Stimulated activated memory B cell treated with anti-CD40 and anti-IgM and Interleukin-4, amounts not matched to agents 10 μg/mL and 1 μg/mL and 100 μg/mL, for 72 hours (primary cell): ENCODE measurements at regions not wholly inside any gene's neighbourhood (a gene's known extent, or its start where the extent isn't known, plus 50 kb on each side); places are given as distances from the start of the nearest gene placed in this dataset.
"Not testable (repeated sequence)": the region's sequence is repeated elsewhere in the genome, so short reads cannot be mapped to it uniquely, and the experiment has no call there.

Experiments used
- ATAC-seq: fragments of 150-1000 bp; cut with Tn5 transposase; 2 replicates; pipeline ENCODE4 v1.10.0; 2021
- H3K27ac Mint-ChIP-seq: one replicate; pipeline ENCODE4 v1.8.0; 2022; ENCODE audit warnings: mild to moderate bottlenecking, mixed read lengths
- H3K27me3 Mint-ChIP-seq: one replicate; pipeline ENCODE4 v1.8.0; 2022; ENCODE audit warnings: mixed read lengths
- H3K36me3 Mint-ChIP-seq: one replicate; pipeline ENCODE4 v1.8.0; 2022; ENCODE audit warnings: mixed read lengths
- H3K4me1 Mint-ChIP-seq: one replicate; pipeline ENCODE4 v1.8.0; 2022; ENCODE audit warnings: mixed read lengths
- H3K4me3 Mint-ChIP-seq: one replicate; pipeline ENCODE4 v1.8.0; 2022; ENCODE audit warnings: mild to moderate bottlenecking, moderate library complexity, mixed read lengths
- H3K9me3 Mint-ChIP-seq: one replicate; pipeline ENCODE4 v1.8.0; 2022; ENCODE audit warnings: mixed read lengths

GRCh38 chr18:1846640-1847039, 724.7 kb downstream of the METTL4 start:
- H3K27me3 Mint-ChIP-seq, result no peaks in the 10 kb centered on the region
- ATAC-seq, result no peak

GRCh38 chr18:1848716-1849115, 722.6 kb downstream of the METTL4 start:
- Mint-ChIP-seq H3K36me3 (no peaks in the 10 kb centered on the region), H3K27me3 (no peaks in the 10 kb centered on the region), H3K9me3 (peaks cover 6% of the 10 kb centered on the region), H3K4me3 (no peak overlapping the region), H3K27ac (no peak overlapping the region), H3K4me1 (no peaks in the 10 kb centered on the region)
- ATAC-seq, result no peak

More at GRCh38 chr18:1846640-1847039, 724.7 kb downstream of the METTL4 start:
- Mint-ChIP-seq H3K27ac (no peak overlapping the region), H3K9me3 (peaks cover 6% of the 10 kb centered on the region), H3K4me1 (no peaks in the 10 kb centered on the region), H3K36me3 (no peaks in the 10 kb centered on the region), H3K4me3 (no peak overlapping the region)

GRCh38 chr18:1849386-1849785, 721.9 kb downstream of the METTL4 start:
- no peak for ATAC-seq
- Mint-ChIP-seq H3K36me3 (no peaks in the 10 kb centered on the region), H3K4me3 (no peak overlapping the region), H3K27me3 (no peaks in the 10 kb centered on the region), H3K27ac (no peak overlapping the region), H3K4me1 (no peaks in the 10 kb centered on the region), H3K9me3 (peaks cover 4% of the 10 kb centered on the region)

GRCh38 chr18:1857281-1857680, 714.0 kb downstream of the METTL4 start:
- ATAC-seq, H3K36me3 Mint-ChIP-seq, H3K27ac Mint-ChIP-seq, H3K4me1 Mint-ChIP-seq, H3K4me3 Mint-ChIP-seq, H3K9me3 Mint-ChIP-seq, H3K27me3 Mint-ChIP-seq: not testable (repeated sequence)

GRCh38 chr18:1861473-1861872, 709.8 kb downstream of the METTL4 start:
- Mint-ChIP-seq H3K27ac (no peak overlapping the region), H3K4me1 (no peaks in the 10 kb centered on the region), H3K36me3 (no peaks in the 10 kb centered on the region), H3K4me3 (no peak overlapping the region), H3K27me3 (no peaks in the 10 kb centered on the region), H3K9me3 (peaks cover 3% of the 10 kb centered on the region)
- ATAC-seq, result no peak

GRCh38 chr18:1865869-1866268, 705.4 kb downstream of the METTL4 start:
- Mint-ChIP-seq H3K4me1 (no peaks in the 10 kb centered on the region), H3K27ac (no peak overlapping the region), H3K36me3 (no peaks in the 10 kb centered on the region), H3K9me3 (peaks cover 3% of the 10 kb centered on the region), H3K4me3 (no peak overlapping the region), H3K27me3 (no peaks in the 10 kb centered on the region)
- ATAC-seq, result no peak

- Mint-ChIP-seq H3K36me3 (no peaks in the 10 kb centered on the region), H3K27ac (no peak overlapping the region), H3K27me3 (no peaks in the 10 kb centered on the region), H3K9me3 (no peaks in the 10 kb centered on the region), H3K4me3 (no peak overlapping the region), H3K4me1 (no peaks in the 10 kb centered on the region)
- no peak for ATAC-seq
These were observed 699.0 kb downstream of the METTL4 start for GRCh38 chr18:1872274-1872673.

GRCh38 chr18:1875219-1875618, 696.1 kb downstream of the METTL4 start:
- no peaks in the 10 kb centered on the region for H3K27me3 Mint-ChIP-seq
- ATAC-seq, result no peak
- H3K4me3 Mint-ChIP-seq, result no peak overlapping the region
- H3K4me1 Mint-ChIP-seq, result no peaks in the 10 kb centered on the region
- H3K36me3 Mint-ChIP-seq, result no peaks in the 10 kb centered on the region
- H3K27ac Mint-ChIP-seq, result no peak overlapping the region
- no peaks in the 10 kb centered on the region for H3K9me3 Mint-ChIP-seq

GRCh38 chr18:1884623-1885022, 686.7 kb downstream of the METTL4 start:
- no peak overlapping the region for H3K4me3 Mint-ChIP-seq
- ATAC-seq, result no peak
- H3K9me3 Mint-ChIP-seq, result no peaks in the 10 kb centered on the region
- no peak overlapping the region for H3K27ac Mint-ChIP-seq
- no peaks in the 10 kb centered on the region for H3K27me3 Mint-ChIP-seq
- no peaks in the 10 kb centered on the region for H3K4me1 Mint-ChIP-seq
- H3K36me3 Mint-ChIP-seq, result no peaks in the 10 kb centered on the region

GRCh38 chr18:1891641-1892040, 679.7 kb downstream of the METTL4 start:
- Mint-ChIP-seq H3K27me3 (no peaks in the 10 kb centered on the region), H3K9me3 (no peaks in the 10 kb centered on the region), H3K4me1 (no peaks in the 10 kb centered on the region), H3K36me3 (no peaks in the 10 kb centered on the region), H3K27ac (no peak overlapping the region), H3K4me3 (no peak overlapping the region)
- no peak for ATAC-seq

- Mint-ChIP-seq H3K27me3 (no peaks in the 10 kb centered on the region), H3K4me3 (no peak overlapping the region), H3K36me3 (no peaks in the 10 kb centered on the region), H3K9me3 (no peaks in the 10 kb centered on the region), H3K4me1 (no peaks in the 10 kb centered on the region), H3K27ac (no peak overlapping the region)
- no peak for ATAC-seq
These were observed 679.1 kb downstream of the METTL4 start for GRCh38 chr18:1892191-1892590.

- no peak for ATAC-seq
- Mint-ChIP-seq H3K4me3 (no peak overlapping the region), H3K4me1 (no peaks in the 10 kb centered on the region), H3K27ac (no peak overlapping the region), H3K27me3 (no peaks in the 10 kb centered on the region), H3K36me3 (no peaks in the 10 kb centered on the region), H3K9me3 (peaks cover 8% of the 10 kb centered on the region)
These were observed 675.7 kb downstream of the METTL4 start for GRCh38 chr18:1895456-1896185.

- Mint-ChIP-seq H3K9me3 (peaks cover 6% of the 10 kb centered on the region), H3K4me1 (no peaks in the 10 kb centered on the region), H3K4me3 (no peak overlapping the region), H3K36me3 (no peaks in the 10 kb centered on the region), H3K27me3 (no peaks in the 10 kb centered on the region), H3K27ac (no peak overlapping the region)
- no peak for ATAC-seq
These were observed 664.9 kb downstream of the METTL4 start for GRCh38 chr18:1906421-1906820.

- no peaks in the 10 kb centered on the region for H3K27me3 Mint-ChIP-seq
- no peak for ATAC-seq
- peaks cover 6% of the 10 kb centered on the region for H3K9me3 Mint-ChIP-seq
- H3K27ac Mint-ChIP-seq, result no peak overlapping the region
- no peaks in the 10 kb centered on the region for H3K4me1 Mint-ChIP-seq
- no peaks in the 10 kb centered on the region for H3K36me3 Mint-ChIP-seq
- no peak overlapping the region for H3K4me3 Mint-ChIP-seq
These were observed 663.7 kb downstream of the METTL4 start for GRCh38 chr18:1907470-1908206.

GRCh38 chr18:1914489-1914888, 656.8 kb downstream of the METTL4 start:
- H3K4me3 Mint-ChIP-seq, result no peak overlapping the region

GRCh38 chr18:1916869-1917523, 654.3 kb downstream of the METTL4 start:
- Mint-ChIP-seq H3K4me3 (no peak overlapping the region), H3K27me3 (no peaks in the 10 kb centered on the region), H3K9me3 (peaks cover 13% of the 10 kb centered on the region), H3K36me3 (no peaks in the 10 kb centered on the region), H3K4me1 (no peaks in the 10 kb centered on the region), H3K27ac (no peak overlapping the region)
- no peak for ATAC-seq

More at GRCh38 chr18:1914489-1914888, 656.8 kb downstream of the METTL4 start:
- no peaks in the 10 kb centered on the region for H3K36me3 Mint-ChIP-seq
- H3K27ac Mint-ChIP-seq, result no peak overlapping the region
- ATAC-seq, result no peak
- H3K27me3 Mint-ChIP-seq, result no peaks in the 10 kb centered on the region
- no peaks in the 10 kb centered on the region for H3K4me1 Mint-ChIP-seq
- H3K9me3 Mint-ChIP-seq, result peaks cover 18% of the 10 kb centered on the region
